NB4 (cell line): ENCODE measurements at regions not wholly inside any gene's neighbourhood (a gene's known extent, or its start where the extent isn't known, plus 50 kb on each side); places are given as distances from the start of the nearest gene placed in this dataset.

Experiments
- MYC ChIP-seq: IDR thresholded peaks from 2 replicates; pipeline ENCODE4 v1.6.1; 2011; ENCODE audit warnings: low read depth, low read length
- TF ChIP-seq, protein P1 (sequence below): IDR thresholded peaks from one replicate; pipeline ENCODE4 v1.5.1; 2012; ENCODE audit warnings: low read depth, low read length

DNA sequence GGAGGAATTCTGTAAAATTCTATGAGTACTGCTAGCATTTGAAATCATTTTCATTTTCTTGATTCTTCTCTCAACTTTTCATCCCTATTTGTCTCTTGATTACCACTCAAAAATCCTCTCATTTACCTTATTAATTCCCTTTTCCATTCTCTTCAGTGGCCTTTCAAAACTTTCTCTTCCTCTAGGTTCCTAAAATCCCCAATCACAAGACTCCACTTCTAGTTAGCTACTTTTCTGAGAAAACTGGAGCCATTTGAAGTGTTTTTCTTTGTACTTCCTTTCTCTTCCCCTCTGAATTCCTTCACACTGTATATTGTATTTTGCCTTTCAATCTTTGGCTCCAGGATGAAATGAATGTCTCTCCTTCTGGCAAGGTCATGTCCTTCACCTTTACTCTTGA, 61.3 kb upstream of the NR4A3 start:
- TF ChIP-seq, protein P1, sequence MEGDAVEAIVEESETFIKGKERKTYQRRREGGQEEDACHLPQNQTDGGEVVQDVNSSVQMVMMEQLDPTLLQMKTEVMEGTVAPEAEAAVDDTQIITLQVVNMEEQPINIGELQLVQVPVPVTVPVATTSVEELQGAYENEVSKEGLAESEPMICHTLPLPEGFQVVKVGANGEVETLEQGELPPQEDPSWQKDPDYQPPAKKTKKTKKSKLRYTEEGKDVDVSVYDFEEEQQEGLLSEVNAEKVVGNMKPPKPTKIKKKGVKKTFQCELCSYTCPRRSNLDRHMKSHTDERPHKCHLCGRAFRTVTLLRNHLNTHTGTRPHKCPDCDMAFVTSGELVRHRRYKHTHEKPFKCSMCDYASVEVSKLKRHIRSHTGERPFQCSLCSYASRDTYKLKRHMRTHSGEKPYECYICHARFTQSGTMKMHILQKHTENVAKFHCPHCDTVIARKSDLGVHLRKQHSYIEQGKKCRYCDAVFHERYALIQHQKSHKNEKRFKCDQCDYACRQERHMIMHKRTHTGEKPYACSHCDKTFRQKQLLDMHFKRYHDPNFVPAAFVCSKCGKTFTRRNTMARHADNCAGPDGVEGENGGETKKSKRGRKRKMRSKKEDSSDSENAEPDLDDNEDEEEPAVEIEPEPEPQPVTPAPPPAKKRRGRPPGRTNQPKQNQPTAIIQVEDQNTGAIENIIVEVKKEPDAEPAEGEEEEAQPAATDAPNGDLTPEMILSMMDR, result no peak
- no peak for TF ChIP-seq MYC
